Middle frontal gyrus (tissue), 1 donor: ENCODE measurements at regions not wholly inside any gene's neighbourhood (a gene's known extent, or its start where the extent isn't known, plus 50 kb on each side); places are given as distances from the start of the nearest gene placed in this dataset.
"Not testable (repeated sequence)": the region's sequence is repeated elsewhere in the genome, so short reads cannot be mapped to it uniquely, and the experiment has no call there.

Experiments
- DNase-seq: peaks from one replicate; pipeline ENCODE4 v3.0.0-alpha.2; 2015; ENCODE audit warnings: low spot score; ENCODE audit errors: extremely low spot score

DNA sequence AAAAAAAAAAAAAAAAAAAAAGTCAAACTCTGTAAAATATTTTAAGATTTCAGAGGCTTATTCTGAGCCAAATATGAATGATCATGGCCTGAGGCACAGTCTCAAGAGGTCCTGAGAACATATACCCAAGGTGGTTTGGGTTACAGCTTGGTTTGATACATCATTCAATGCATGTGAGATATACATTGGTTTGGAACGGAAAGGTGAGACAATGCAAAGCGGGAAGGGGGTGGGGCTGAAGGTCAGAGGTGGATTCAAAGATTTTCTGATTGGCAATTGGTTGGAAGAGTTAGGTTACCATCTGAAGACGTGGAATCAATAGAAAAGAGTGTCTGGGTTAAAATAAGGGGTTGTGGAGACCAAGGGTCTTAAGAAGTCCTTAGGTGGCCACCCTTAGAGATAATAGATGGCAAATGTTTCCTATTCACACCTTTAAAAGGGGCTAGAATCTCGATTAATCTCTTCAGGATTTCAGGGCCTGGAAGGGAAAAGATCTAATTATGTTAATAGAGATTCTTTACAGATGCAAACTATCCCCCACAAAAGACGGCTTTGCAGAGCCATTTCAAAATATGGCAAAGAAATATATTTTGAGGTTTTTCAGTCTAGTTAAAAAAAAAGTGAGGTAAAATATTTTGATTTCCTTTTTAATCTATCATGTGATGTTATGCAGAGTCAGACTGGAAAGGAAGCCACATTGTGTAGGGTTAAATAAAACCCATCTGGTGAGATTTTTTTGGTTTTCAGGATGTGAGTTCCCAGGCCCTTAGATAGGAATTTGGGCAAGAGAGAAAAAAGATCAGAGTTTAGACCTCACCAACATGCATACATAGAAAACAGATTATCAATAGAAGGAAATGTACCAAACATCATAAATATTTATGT lies 173.8 kb upstream of the CNOT2 start:
- no peak for DNase-seq

DNA sequence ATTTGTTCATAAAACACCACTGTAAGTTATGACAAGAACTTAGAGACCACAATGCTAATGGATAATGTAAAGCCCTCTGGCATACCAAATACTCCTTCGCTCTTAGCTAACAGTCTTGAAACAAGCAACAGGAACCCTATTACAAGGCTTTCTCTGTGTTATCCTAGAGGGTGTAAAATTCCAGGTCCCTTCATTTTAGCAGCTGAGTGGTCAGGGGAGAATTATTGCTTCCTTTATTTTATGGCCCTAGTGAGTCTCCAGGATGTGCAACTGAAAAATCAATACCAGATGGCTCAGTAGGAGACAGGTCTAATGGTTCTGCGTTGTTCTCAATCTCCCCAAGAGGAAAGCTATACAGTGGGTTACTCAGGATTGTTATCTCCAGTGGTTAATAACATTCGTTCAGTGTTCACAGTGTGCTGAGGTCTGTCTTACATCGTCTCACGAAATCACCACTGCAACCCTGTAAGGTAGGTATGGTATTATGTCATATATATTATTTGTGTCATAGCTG lies 172.7 kb upstream of the CNOT2 start:
- no peak for DNase-seq

DNA sequence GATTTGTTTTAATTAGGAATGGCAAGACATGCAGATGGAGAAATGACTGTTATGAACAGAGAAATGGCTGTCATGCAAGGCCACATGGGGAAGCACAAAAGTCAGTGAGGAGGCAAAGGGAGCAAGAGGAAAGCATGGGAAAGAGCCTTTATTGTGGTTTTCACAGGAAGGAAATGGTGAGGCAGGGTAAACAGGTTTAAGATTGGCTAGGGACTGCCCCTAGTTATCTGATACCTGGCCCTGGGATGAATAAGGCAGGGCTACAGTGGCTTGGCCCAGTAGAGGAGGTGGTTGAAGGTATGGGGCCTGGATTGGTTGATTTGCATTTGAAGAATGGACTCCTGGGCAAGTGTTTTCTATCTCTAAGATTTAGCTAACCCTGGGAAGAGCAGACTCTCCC lies 168.7 kb upstream of the CNOT2 start:
- DNase-seq = no peak

DNA sequence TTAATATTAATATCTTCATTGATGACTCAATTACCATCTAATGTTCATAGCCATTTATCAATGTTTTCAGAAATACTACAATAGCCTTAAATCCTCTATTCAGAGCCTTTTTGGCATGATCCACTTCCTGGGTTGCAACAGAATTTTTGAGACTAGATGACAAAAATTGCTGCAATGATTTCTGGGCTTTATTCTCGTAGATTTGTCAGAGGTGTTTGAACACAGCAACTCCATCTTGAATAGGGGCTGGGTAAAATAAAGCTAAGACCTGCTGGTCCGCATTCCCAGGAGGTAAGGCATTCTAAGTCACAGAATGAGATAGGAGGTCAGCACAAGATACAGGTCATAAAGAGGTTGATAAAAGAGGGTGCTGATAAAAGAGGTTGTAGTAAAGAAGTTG lies 165.8 kb upstream of the CNOT2 start:
- DNase-seq = no peak

DNA sequence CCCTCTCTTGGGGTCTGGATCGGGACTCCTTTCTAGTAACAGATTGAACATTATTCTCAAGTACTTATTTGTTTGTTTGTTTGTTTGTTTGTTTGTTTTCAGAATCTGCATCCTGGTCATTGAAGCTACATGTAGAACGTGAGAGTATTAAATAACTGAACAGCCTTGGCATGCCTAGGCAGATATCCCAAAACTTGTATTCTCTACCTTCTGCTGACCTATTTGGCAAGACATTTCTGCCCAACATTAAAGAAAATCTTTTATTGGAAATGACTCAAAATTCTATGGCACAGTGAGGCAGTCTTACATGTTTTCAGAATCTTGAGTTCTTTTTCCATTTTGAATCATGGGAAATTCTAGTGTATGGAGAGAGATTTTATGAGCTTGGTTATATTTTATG lies 165.1 kb upstream of the CNOT2 start:
- DNase-seq = no peak

DNA sequence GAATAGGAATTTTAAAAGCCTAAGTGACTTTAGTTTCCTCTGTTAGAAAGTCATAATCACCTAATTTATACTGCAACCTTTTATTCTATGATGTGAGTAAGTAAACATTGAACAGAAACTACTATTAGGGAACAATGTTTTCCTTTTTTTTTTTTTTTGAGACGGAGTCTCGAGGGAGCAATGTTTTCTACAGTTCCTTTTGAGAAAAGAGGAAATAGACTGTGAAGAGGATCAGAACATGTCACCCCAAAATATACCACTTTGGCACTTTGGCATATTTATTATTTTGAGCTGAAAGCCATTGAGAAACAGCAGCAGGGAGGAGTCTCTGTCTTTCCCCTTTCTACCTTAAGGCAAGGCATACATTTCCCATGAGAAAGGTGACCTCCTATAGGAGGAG lies 162.7 kb upstream of the CNOT2 start:
- DNase-seq = no peak

DNA sequence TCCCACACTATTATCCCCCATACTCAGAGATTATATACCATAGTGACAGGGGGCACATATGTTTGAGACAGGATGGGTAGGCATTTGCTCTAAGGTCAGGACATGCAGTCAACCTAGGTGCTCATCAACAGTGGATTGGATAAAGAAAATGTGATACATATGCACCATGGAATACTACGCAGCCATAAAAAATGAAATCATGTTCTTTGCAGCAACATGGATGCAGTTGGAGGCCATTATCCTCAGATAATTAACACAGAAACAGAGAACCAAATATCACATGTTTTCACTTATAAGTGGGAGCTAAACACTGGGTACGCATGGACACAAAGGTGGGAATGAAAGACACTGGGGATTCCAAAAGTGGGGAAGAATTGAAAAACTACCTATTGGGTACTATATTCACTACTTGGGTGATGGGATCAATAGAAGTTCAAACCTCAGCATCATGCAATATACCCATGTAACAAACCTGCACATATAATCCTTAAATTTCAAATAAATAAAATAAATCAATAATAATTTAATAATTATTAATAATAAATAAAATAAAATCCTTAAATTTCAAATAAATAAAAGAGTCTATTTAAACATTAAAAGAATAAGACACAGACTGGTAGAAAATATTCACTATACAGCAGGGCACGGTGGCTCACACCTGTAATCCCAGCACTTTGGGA lies 160.1 kb upstream of the CNOT2 start:
- no peak for DNase-seq

DNA sequence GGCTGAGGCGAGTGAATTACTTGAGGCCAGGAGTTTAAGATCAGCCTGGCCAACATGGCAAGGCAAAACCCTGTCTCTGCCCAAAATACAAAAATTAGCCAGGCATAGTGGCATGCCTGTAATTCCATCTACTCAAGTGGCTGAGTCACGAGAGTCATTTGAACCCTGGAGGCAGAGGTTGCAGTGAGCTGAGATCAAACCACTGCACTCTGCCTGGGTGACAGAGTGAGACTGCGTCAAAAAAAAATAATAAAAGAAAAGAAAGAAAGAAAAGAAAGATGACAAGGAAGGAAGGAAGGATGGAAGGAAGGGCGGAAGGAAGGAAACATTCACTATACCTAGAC lies 159.6 kb upstream of the CNOT2 start:
- DNase-seq = no peak

DNA sequence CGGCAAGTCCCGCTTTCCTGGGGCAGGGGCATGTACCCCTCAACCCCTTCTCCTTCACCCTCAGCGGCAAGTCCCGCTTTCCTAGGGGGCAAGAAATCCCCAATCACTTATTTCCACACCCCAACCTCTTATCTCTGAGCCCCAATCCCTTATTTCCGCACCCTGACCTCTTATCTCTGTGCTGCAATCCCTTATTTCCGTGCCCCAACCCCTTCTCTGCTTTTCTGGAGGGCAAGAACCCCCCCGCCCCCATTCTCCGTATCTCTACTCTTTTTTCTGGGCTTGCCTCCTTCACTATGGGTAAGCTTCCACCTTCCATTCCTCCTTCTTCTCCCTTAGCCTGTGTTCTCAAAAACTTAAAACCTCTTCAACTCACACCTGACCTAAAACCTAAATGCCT lies 156.9 kb upstream of the CNOT2 start:
- DNase-seq = not testable (repeated sequence)

DNA sequence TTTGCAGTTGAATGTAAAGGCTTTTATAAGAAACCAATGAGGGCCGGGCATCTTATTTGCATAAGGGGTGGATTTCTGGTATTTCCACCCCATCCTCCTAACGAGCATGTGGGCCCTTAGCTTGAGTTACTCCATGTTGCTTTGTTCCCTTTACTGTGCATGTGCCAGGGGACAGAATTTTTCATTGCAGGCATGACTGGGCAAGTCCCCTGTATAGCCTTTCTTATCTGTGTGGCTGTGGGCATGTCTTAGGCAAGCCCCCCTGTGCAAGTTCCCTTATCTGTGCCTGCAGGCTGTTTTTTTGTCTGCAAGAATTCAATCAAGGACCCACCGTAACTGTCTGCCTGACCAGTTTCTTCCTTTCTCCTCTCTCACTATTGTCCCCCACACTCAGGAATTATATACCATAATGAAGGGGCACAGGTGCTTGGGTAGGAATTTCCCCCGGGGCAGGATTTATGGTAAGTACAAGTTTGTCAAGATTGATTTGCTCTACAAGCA lies 152.2 kb upstream of the CNOT2 start:
- DNase-seq = no peak

DNA sequence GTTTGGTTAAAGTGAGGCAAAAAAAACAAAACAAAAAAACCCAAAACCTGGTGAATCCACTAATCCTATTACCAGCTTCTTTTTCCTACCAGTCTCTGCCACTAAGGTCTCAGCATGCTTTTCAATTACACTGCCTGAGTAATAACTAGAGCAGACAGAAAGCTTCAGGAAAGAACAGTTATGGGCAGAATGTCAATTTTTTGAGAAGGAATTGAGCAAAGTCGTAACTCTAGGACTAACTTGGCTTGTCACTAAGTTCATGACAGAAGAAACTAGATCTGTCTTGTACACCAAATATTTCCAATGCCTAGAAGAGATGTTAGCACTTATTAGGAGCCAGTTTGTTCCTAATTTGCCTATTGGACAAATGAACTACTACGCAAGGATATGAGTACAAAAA lies 148.8 kb upstream of the CNOT2 start:
- no peak for DNase-seq

DNA sequence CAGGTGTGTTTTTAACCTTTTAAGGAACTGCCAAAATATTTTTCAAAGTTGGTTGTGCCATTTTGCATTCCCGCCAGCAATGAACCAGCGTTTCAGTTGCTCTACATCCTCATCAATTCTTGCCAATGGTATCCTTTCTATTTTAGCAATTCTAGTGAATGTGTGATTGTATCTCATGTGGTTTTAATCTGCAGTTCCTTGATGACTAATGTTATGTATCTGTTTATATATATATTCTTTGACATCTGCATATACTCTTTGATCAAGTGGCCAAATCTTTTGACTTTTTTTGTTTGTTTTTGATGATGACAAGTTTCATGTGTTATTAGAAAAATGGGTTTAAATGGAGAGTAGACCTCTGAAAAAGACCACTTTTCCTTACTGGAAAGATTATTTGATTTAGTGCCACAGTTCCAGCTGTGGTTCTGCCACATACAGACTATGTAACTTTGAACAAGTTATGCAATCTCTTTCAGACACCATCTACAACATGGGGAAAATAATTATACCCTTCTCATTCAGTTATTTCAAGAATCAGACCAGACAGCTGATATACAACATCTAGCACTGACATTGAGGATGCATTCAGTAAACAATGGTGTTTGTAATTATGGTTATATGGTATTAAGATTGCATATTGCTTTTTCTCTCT lies 146.3 kb upstream of the CNOT2 start:
- DNase-seq = no peak

DNA sequence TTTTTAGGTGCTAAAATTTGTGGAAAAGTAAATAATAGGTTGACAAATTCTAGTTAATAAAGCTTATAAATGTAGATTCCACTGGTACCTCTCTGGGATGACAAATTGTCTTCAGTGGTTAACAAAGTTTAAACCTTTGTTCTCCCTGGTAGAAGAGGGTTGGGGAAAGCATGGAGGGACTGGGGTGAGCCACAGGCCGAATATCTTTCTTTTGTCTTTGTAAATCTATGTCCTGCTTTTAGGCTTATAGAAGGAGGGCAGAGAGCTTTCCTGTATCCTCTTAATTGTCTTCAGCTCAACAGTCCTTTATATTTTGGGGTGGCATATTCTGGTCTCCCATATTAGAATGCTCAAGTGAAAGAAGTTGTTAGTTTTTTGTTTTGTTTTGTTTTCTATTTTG lies 142.2 kb upstream of the CNOT2 start:
- DNase-seq = no peak

DNA sequence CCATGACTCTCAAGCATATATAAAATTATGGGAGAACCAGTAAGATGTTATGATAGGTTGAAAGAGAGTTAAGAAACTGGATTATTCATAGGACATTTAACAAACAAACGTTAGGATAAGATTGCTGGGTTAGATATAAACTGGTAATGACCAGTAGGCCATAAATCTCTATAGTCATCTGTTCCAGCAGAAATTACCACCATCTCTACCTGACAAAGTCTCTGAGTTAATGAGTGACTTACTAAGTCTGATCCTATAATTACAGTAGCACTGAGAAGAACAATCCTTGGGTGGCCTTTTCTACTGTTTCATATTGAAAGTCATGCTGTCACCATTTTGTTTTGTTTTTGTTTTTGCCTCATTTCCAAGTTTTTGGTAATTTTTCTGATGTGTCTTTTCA lies 136.9 kb upstream of the CNOT2 start:
- DNase-seq = no peak

DNA sequence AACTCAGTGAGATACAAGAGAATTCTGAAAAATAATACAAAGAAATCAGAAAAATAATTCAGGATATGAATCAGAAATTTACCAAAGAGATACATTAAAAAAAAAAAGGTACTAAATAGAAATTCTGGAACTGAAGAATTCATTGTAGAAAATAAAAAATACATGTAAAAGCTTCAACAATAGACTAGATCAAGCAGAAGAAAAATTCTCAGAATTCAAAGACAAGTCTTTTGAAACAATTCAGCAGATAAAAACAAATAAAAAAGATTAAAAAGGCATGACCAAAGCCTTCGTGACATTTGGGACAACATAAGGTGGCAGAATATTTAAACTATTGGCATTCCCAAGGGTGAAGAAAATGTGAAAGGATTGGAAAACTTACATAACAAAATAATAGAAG lies 133.1 kb upstream of the CNOT2 start:
- no peak for DNase-seq

DNA sequence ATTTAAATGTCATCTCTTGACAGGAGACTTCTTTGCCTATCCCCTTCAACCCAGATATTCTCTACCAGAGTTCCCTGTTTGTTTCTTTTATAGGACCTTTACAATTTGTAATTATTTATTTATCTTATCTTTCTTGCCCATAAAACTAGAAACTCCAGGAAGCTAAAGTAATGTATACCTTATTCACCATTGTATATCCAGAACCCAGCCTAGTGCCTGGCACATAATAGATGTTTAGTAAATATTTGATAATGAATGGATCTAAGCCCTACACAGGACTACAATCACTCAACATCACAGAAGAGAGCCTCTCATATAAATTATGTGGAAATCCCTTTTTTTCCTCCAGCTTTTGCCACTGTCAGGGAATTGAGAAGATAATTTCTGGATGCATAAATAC lies 125.6 kb upstream of the CNOT2 start:
- DNase-seq = no peak

DNA sequence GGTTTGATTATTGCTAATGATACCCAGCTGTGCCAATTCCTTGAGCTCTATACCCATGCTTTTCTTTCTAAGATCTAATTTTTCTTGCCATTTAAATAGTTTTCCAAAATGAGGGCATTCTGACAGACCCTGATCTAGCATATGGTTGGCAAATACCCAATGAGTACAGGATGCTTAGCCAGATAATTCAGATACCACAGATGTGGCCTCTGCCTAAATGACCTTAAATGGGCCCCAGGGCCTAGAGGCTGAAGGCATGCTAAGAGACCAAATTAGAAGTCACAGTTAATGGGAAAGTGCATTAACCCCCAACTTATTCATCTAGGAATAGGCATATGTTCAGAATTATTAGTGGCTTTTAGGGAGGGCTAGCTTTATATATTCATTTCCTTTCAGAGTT lies 122.3 kb upstream of the CNOT2 start:
- no peak for DNase-seq

DNA sequence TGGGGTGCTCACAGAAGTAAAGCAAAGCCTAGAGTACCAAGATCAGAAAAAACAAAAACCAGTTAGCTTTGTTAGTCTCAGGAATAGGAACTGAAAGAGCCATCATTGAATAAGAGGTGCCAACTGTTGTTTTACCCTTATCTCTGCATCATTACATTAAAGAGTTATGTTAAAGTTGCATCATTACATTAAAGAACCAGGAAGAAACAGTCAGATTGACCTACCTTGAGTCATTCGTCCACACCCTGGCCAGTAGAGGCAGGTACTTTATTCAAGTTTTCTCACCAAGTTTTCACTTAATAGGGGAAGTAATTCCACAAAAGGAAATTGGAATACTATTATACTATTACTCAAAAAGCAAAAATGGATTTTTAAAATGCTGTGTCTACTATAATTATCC lies 121.7 kb upstream of the CNOT2 start:
- no peak for DNase-seq

DNA sequence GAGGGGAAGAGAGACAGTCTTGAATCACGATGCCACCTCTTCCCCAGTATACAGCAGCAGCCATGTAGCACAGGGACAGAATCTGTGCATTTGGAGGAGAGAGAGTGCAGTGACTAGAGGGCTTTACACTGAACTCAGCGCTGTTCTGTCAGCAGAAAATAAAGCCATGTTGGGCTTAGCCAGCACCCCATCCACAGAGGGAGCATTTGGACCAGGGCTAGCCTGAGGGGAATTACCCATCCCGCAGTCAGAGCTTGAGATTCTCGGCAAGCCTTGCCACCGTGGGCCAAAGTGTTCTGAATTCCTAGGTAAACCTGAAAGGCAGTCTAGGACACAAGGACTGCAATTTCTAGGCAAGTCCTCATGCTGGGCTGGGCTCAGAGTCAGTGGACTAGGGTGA lies 120.4 kb upstream of the CNOT2 start:
- DNase-seq = no peak

DNA sequence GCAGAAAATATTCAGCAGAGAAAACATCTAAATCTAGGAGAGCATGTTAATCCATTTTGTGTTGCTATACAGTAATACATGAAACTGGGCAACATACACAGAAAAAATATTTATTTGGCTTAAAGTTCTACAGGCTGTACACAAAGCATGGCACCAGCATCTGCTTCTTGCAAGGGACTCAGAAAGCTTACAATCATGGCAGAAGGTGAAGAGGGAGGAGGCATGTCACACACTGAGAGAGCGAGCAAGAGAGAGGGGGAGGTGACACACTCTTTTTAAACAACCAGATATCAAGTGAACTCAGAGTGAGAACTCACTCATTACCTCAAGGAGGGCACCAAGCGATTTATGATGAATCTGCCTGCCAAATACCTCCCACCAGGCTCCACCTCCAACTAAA lies 94.2 kb upstream of the CNOT2 start:
- no peak for DNase-seq

DNA sequence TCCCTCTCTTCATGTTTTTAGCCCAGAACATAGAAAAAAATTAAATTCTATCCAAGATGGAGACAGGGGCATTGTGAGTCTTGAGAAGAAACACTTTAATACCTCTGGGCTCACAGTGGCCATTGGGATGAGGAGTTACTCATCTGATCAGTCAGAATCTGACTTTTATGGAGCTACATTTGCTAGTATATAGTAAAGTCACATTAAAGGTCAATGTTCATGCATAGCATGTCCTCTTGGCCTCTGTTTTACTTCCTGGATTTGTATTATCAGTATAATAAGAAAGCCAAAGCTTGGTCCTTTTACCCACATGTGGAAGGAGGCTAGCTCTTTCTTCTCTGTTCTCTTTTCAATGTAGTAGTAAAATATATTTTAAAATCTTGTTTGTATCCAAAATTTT lies 93.6 kb upstream of the CNOT2 start:
- DNase-seq = no peak

DNA sequence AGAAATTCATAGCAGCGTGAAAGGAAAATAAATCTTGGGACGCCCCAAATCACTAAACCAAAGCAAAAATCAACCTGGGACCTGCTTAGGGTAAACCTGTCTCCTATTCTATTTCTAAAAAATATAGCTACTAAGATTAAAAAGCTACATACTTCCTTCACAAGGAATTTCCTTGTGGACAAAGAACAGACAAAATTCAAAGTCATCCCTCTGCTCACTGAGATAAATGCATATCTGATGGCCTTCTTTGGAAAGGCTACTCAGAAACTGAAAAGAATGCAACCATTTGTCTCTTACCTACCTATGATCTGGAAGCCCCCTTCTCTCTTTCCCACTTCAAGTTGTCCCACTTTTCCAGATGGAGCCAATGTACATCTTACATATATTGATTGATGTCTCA lies 93.0 kb upstream of the CNOT2 start:
- no peak for DNase-seq
